ENCODE measurements at regions not wholly inside any gene's neighbourhood (a gene's known extent, or its start where the extent isn't known, plus 50 kb on each side); places are given as distances from the start of the nearest gene placed in this dataset.

GRCh38 chr3:4067893-4068292, 235.3 kb upstream of the SETMAR start:
- no peak overlapping the region for H2AFZ ChIP-seq (ENCODE audit: insufficient read depth, low read depth, low read length, poor library complexity, severe bottlenecking)
- H3K4me2 ChIP-seq (replicated peaks; ENCODE audit: extremely low read depth, low read length, poor library complexity, severe bottlenecking), result no peak overlapping the region
- peaks cover 29% of the 10 kb centered on the region for H3K4me1 Mint-ChIP-seq
- H3K9me3 ChIP-seq (replicated peaks in 1 of 2; ENCODE audit: control insufficient read depth in 1 of 2, insufficient read depth in 1 of 2, low read length in 2 of 2), result peaks cover 0 to 6% of the 10 kb centered on the region in 2 donors
- no peaks in the 10 kb centered on the region for H4K20me1 ChIP-seq (ENCODE audit: insufficient read depth, low read length)
- no peak for DNase-seq
- H3K27ac Mint-ChIP-seq, result peak overlapping the region in 2 of 7 donors; percentile 21 to 80
- H3K4me3 Mint-ChIP-seq, result no peak overlapping the region
- no peak overlapping the region for H3K27ac ChIP-seq (ENCODE audit: low read depth in 1 of 2, low read length in 2 of 2)
- no peak overlapping the region for H3K9ac ChIP-seq (ENCODE audit: insufficient read depth, low read length, poor library complexity, severe bottlenecking)
- no peak overlapping the region for H3K4me3 ChIP-seq (replicated peaks in 1 of 3; ENCODE audit: low read depth in 2 of 3, low read length in 3 of 3)
- H3K36me3 ChIP-seq (replicated peaks in 1 of 2; ENCODE audit: control insufficient read depth in 1 of 2, insufficient read depth in 2 of 2, low read length in 2 of 2), result no peaks in the 10 kb centered on the region
- TF ChIP-seq, protein P1, sequence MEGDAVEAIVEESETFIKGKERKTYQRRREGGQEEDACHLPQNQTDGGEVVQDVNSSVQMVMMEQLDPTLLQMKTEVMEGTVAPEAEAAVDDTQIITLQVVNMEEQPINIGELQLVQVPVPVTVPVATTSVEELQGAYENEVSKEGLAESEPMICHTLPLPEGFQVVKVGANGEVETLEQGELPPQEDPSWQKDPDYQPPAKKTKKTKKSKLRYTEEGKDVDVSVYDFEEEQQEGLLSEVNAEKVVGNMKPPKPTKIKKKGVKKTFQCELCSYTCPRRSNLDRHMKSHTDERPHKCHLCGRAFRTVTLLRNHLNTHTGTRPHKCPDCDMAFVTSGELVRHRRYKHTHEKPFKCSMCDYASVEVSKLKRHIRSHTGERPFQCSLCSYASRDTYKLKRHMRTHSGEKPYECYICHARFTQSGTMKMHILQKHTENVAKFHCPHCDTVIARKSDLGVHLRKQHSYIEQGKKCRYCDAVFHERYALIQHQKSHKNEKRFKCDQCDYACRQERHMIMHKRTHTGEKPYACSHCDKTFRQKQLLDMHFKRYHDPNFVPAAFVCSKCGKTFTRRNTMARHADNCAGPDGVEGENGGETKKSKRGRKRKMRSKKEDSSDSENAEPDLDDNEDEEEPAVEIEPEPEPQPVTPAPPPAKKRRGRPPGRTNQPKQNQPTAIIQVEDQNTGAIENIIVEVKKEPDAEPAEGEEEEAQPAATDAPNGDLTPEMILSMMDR (IDR thresholded peaks at IDR 0.05), result no peak
- intact Hi-C loops (cut with micrococcal nuclease), result no loop called here
- H3K27me3 ChIP-seq (ENCODE audit: control insufficient read depth in 2 of 2, insufficient read depth in 2 of 2, low read length in 2 of 2), result no peaks in the 10 kb centered on the region
- peaks cover 0 to 9% (median 2%) of the 10 kb centered on the region in 7 donors for H3K9me3 Mint-ChIP-seq
- H3K36me3 Mint-ChIP-seq, result no peaks in the 10 kb centered on the region
- H3K4me1 ChIP-seq (ENCODE audit: control insufficient read depth in 1 of 2, insufficient read depth in 2 of 2, low read length in 2 of 2), result peaks cover 0 to 6% of the 10 kb centered on the region in 2 donors
- no peaks in the 10 kb centered on the region for H3K79me2 ChIP-seq (ENCODE audit: insufficient read depth, low read length)
- H3K27me3 Mint-ChIP-seq (ENCODE audit: low read depth in 3 of 3), result no peaks in the 10 kb centered on the region

DNA sequence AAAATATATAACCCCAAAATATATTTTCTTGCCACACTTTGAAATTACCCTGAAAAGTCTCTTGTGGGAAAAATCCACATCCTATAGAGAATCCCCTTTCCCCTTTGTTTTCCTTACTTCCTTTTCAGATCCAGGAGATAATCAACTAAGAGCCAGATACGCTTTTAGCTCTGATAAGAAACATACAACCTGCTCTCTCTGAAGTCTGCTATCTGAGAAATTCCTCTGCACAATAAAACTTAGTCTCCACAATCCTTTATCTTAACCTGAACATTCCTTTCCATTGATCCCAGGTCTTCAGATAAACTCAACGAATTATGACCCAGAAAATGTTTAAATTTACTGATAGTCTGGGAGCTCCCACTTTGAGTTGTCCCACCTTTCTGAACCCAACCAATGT, 233.4 kb upstream of the SETMAR start:
- intact Hi-C loops (cut with micrococcal nuclease), result no loop called here

More for the DNA sequence above, 233.4 kb upstream of the SETMAR start:
- Mint-ChIP-seq H3K27me3 (ENCODE audit: low read depth in 3 of 3) (no peaks in the 10 kb centered on the region), H3K4me1 (peaks cover 25% of the 10 kb centered on the region), H3K36me3 (no peaks in the 10 kb centered on the region), H3K27ac (no peak overlapping the region), H3K9me3 (peaks cover 2 to 14% (median 5%) of the 10 kb centered on the region in 7 donors), H3K4me3 (no peak overlapping the region)
- Histone ChIP-seq H3K4me3 (replicated peaks in 1 of 3; ENCODE audit: low read depth in 2 of 3, low read length in 3 of 3) (no peak overlapping the region), H3K9ac (ENCODE audit: insufficient read depth, low read length, poor library complexity, severe bottlenecking) (no peak overlapping the region), H3K27me3 (ENCODE audit: control insufficient read depth in 2 of 2, insufficient read depth in 2 of 2, low read length in 2 of 2) (no peaks in the 10 kb centered on the region), H3K36me3 (replicated peaks in 1 of 2; ENCODE audit: control insufficient read depth in 1 of 2, insufficient read depth in 2 of 2, low read length in 2 of 2) (no peaks in the 10 kb centered on the region), H4K20me1 (ENCODE audit: insufficient read depth, low read length) (no peaks in the 10 kb centered on the region), H3K9me3 (replicated peaks in 1 of 2; ENCODE audit: control insufficient read depth in 1 of 2, insufficient read depth in 1 of 2, low read length in 2 of 2) (peaks cover 0 to 6% of the 10 kb centered on the region in 2 donors), H2AFZ (ENCODE audit: insufficient read depth, low read depth, low read length, poor library complexity, severe bottlenecking) (no peak overlapping the region), H3K4me1 (ENCODE audit: control insufficient read depth in 1 of 2, insufficient read depth in 2 of 2, low read length in 2 of 2) (peaks cover 0 to 6% of the 10 kb centered on the region in 2 donors), H3K79me2 (ENCODE audit: insufficient read depth, low read length) (no peaks in the 10 kb centered on the region), H3K27ac (ENCODE audit: low read depth in 1 of 2, low read length in 2 of 2) (no peak overlapping the region), H3K4me2 (replicated peaks; ENCODE audit: extremely low read depth, low read length, poor library complexity, severe bottlenecking) (no peak overlapping the region)
- no peak for DNase-seq
- TF ChIP-seq, protein P1 (IDR thresholded peaks at IDR 0.05), result no peak
- WGBS (ENCODE audit: insufficient coverage), result 100% methylated on average over 2 of the region's 2 CpGs
